ENCODE measurements at regions not wholly inside any gene's neighbourhood (a gene's known extent, or its start where the extent isn't known, plus 50 kb on each side); places are given as distances from the start of the nearest gene placed in this dataset.

- Histone ChIP-seq H3K27ac (no peak overlapping the region), H3K27me3 (no peaks in the 10 kb centered on the region), H3K9me3 (no peaks in the 10 kb centered on the region), H3K9ac (no peak overlapping the region), H3K36me3 (no peaks in the 10 kb centered on the region), H3K4me1 (no peaks in the 10 kb centered on the region), H3K4me2 (no peak overlapping the region), H3K4me3 (no peak overlapping the region), H4K20me1 (no peaks in the 10 kb centered on the region)
- TF ChIP-seq Cebpa-rat (IDR thresholded peaks at IDR 0.05): no peak
Observed at GRCh38 chr5:110239786-110240185, 486.7 kb downstream of the TMEM232 start.

GRCh38 chr5:110242950-110243349, 483.5 kb downstream of the TMEM232 start:
- no peak overlapping the region for H3K9ac ChIP-seq
- no peaks in the 10 kb centered on the region for H3K4me1 ChIP-seq
- no peaks in the 10 kb centered on the region for H3K27me3 ChIP-seq
- no peak for TF ChIP-seq Cebpa-rat (IDR thresholded peaks at IDR 0.05)
- no peak overlapping the region for H3K4me2 ChIP-seq
- no peak overlapping the region for H3K4me3 ChIP-seq
- H3K9me3 ChIP-seq: no peaks in the 10 kb centered on the region
- no peaks in the 10 kb centered on the region for H3K36me3 ChIP-seq
- H3K27ac ChIP-seq: no peak overlapping the region
- no peaks in the 10 kb centered on the region for H4K20me1 ChIP-seq

- no peak overlapping the region for H3K27ac ChIP-seq
- no peaks in the 10 kb centered on the region for H4K20me1 ChIP-seq
- no peaks in the 10 kb centered on the region for H3K27me3 ChIP-seq
- no peaks in the 10 kb centered on the region for H3K36me3 ChIP-seq
- no peak overlapping the region for H3K4me3 ChIP-seq
- no peak for TF ChIP-seq Cebpa-rat (IDR thresholded peaks at IDR 0.05)
- H3K4me2 ChIP-seq: no peak overlapping the region
- H3K4me1 ChIP-seq: no peaks in the 10 kb centered on the region
- no peak overlapping the region for H3K9ac ChIP-seq
- H3K9me3 ChIP-seq: no peaks in the 10 kb centered on the region
Observed at GRCh38 chr5:110248921-110249320, 477.6 kb downstream of the TMEM232 start.

- TF ChIP-seq Cebpa-rat (IDR thresholded peaks at IDR 0.05): no peak
- no peaks in the 10 kb centered on the region for H3K36me3 ChIP-seq
- H3K9ac ChIP-seq: no peak overlapping the region
- H3K4me3 ChIP-seq: no peak overlapping the region
- H3K27me3 ChIP-seq: no peaks in the 10 kb centered on the region
- H3K27ac ChIP-seq: no peak overlapping the region
- H4K20me1 ChIP-seq: no peaks in the 10 kb centered on the region
- H3K9me3 ChIP-seq: no peaks in the 10 kb centered on the region
- H3K4me1 ChIP-seq: no peaks in the 10 kb centered on the region
- H3K4me2 ChIP-seq: no peak overlapping the region
Observed at GRCh38 chr5:110250355-110250754, 476.1 kb downstream of the TMEM232 start.

- H4K20me1 ChIP-seq: no peaks in the 10 kb centered on the region
- H3K9me3 ChIP-seq: no peaks in the 10 kb centered on the region
- no peaks in the 10 kb centered on the region for H3K36me3 ChIP-seq
- no peak overlapping the region for H3K4me3 ChIP-seq
- no peak overlapping the region for H3K9ac ChIP-seq
- TF ChIP-seq Cebpa-rat (IDR thresholded peaks at IDR 0.05): no peak
- H3K4me2 ChIP-seq: no peak overlapping the region
- H3K27ac ChIP-seq: no peak overlapping the region
- H3K4me1 ChIP-seq: no peaks in the 10 kb centered on the region
- H3K27me3 ChIP-seq: no peaks in the 10 kb centered on the region
Observed at GRCh38 chr5:110250755-110251154, 475.7 kb downstream of the TMEM232 start.

DNA sequence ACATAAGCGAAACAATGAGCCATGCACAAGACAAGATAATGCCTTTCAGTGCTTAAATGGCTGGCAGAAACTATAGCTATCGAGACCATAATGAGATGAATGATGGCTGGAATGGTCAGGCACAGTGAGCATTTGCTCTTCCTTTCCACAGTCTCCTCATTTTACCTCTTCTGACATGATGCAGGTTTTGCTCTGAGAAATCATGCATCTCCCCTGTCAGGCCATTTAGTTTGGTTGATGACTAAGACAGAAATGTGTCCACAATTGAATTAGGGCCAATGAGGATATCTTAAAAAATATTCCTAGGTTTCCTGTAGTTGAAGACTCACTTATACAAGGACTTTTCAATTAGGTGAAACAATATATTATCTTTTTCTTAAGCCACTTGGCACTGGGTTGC, 475.1 kb downstream of the TMEM232 start:
- H4K20me1 ChIP-seq: no peaks in the 10 kb centered on the region
- no peak overlapping the region for H3K9ac ChIP-seq
- no peak overlapping the region for H3K4me2 ChIP-seq
- no peak overlapping the region for H3K4me3 ChIP-seq
- no peaks in the 10 kb centered on the region for H3K27me3 ChIP-seq
- no peak for TF ChIP-seq Cebpa-rat (IDR thresholded peaks at IDR 0.05)
- H3K4me1 ChIP-seq: no peaks in the 10 kb centered on the region
- H3K27ac ChIP-seq: no peak overlapping the region
- H3K9me3 ChIP-seq: no peaks in the 10 kb centered on the region
- no peaks in the 10 kb centered on the region for H3K36me3 ChIP-seq

GRCh38 chr5:110255194-110255593, 471.3 kb downstream of the TMEM232 start:
- no peak for TF ChIP-seq Cebpa-rat (IDR thresholded peaks at IDR 0.05)
- H4K20me1 ChIP-seq: no peaks in the 10 kb centered on the region

DNA sequence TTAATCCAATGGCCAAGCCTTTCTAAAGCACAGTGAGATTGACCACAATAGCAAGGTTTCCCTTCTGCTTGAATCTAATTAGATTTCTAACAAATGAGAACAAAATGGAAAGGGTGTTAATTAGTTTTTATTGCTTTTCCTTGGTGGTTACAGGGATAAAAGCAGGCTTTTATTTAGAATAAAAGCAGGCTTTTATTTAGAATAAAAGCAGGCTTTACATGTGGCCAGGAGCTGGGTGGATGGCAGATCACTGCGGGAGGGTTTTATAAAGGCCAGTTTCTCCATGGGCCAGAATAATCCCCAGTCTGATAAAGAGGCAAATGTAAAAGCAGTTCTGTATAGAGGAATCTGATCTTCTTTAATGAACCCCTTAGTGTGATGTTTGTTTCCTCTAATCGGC, 470.2 kb downstream of the TMEM232 start:
- Histone ChIP-seq H3K9ac (no peak overlapping the region), H4K20me1 (no peaks in the 10 kb centered on the region), H3K4me2 (no peak overlapping the region), H3K27ac (no peak overlapping the region), H3K4me3 (no peak overlapping the region), H3K4me1 (no peaks in the 10 kb centered on the region), H3K9me3 (no peaks in the 10 kb centered on the region), H3K36me3 (no peaks in the 10 kb centered on the region), H3K27me3 (no peaks in the 10 kb centered on the region)
- no peak for TF ChIP-seq Cebpa-rat (IDR thresholded peaks at IDR 0.05)

More at GRCh38 chr5:110255194-110255593, 471.3 kb downstream of the TMEM232 start:
- H3K4me3 ChIP-seq: no peak overlapping the region
- no peaks in the 10 kb centered on the region for H3K27me3 ChIP-seq
- no peaks in the 10 kb centered on the region for H3K4me1 ChIP-seq
- no peaks in the 10 kb centered on the region for H3K36me3 ChIP-seq
- H3K9ac ChIP-seq: no peak overlapping the region
- no peaks in the 10 kb centered on the region for H3K9me3 ChIP-seq
- no peak overlapping the region for H3K27ac ChIP-seq
- no peak overlapping the region for H3K4me2 ChIP-seq

DNA sequence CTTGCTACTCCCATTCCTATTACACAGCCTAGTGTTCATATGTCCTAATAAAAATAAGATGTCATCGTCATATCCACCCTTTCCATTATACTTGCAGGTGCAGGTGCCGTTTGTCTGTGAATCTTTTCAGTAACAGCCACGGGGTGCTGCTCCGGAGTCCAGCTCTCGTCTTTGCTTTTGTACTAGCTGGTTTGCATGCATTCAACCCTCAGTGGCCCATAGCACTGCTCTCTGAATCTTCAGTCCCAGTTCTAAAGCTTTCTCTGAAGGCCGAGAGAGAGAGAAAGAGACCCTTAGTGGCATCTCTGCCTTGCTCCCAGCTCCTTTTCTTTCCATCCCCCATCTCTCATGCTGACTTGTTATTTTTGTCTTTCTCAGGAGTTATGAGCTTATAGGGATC, 468.5 kb downstream of the TMEM232 start:
- Histone ChIP-seq H3K4me3 (no peak overlapping the region), H4K20me1 (no peaks in the 10 kb centered on the region), H3K4me2 (no peak overlapping the region), H3K9me3 (no peaks in the 10 kb centered on the region), H3K4me1 (no peaks in the 10 kb centered on the region), H3K27me3 (no peaks in the 10 kb centered on the region), H3K9ac (no peak overlapping the region), H3K27ac (no peak overlapping the region), H3K36me3 (no peaks in the 10 kb centered on the region)
- no peak for TF ChIP-seq Cebpa-rat (IDR thresholded peaks at IDR 0.05)

DNA sequence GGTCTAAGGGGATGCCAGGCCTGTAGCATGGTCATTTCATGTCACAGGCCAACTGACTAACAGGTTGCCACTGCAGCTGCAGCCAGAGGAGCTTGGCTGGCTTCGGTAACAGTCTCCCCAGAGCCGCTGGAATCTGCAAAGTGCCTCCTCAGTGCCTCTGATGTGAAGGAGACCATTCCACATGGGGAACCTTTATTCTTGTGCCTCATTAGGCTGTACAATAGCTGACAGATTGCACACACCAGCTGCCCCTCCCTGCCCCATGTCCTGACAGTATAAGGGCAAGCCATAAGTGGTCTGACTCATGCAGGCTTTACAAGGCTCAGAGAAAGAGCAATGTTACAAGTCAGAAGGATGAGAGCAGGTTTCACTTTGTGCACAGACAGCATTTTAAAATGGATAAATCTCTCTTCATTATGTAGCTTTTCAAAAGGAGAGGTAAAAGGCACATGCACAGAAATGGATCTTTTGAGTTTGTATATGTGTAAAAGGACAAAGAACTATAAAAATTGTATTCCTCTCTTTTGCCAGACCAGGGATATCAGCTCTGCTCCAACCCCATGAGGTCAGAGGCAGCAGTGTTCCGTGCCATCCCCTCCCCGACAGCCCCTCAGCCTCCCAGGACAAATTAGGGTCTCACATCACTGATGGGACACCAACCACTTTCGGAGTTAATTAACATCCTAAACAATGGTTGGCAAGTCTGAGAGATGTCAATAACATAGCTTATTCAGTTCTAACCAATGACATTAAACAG, 467.8 kb downstream of the TMEM232 start:
- H3K9me3 ChIP-seq: no peaks in the 10 kb centered on the region
- H3K27me3 ChIP-seq: no peaks in the 10 kb centered on the region
- no peaks in the 10 kb centered on the region for H3K36me3 ChIP-seq
- H4K20me1 ChIP-seq: no peaks in the 10 kb centered on the region
- H3K4me2 ChIP-seq: no peak overlapping the region
- H3K4me1 ChIP-seq: no peaks in the 10 kb centered on the region
- TF ChIP-seq Cebpa-rat (IDR thresholded peaks at IDR 0.05): no peak
- H3K27ac ChIP-seq: no peak overlapping the region
- no peak overlapping the region for H3K4me3 ChIP-seq
- no peak overlapping the region for H3K9ac ChIP-seq

- Histone ChIP-seq H3K27ac (no peak overlapping the region), H4K20me1 (no peaks in the 10 kb centered on the region), H3K36me3 (no peaks in the 10 kb centered on the region), H3K27me3 (no peaks in the 10 kb centered on the region), H3K9ac (no peak overlapping the region), H3K9me3 (no peaks in the 10 kb centered on the region), H3K4me2 (no peak overlapping the region), H3K4me1 (no peaks in the 10 kb centered on the region), H3K4me3 (no peak overlapping the region)
- TF ChIP-seq Cebpa-rat (IDR thresholded peaks at IDR 0.05): no peak
Observed at GRCh38 chr5:110262749-110263148, 463.7 kb downstream of the TMEM232 start.
